Cardiac muscle cell (in vitro differentiated cells and primary cell): ENCODE measurements at regions not wholly inside any gene's neighbourhood (a gene's known extent, or its start where the extent isn't known, plus 50 kb on each side); places are given as distances from the start of the nearest gene placed in this dataset.

ENCODE experiments used
- DNase-seq, 2 donors: peaks; one replicate each; pipeline versions ENCODE4 v3.0.0 to v3.0.0-alpha.2; 2010 to 2017; ENCODE audit warnings: low read depth in 1 of 2, low spot score in 1 of 2
- H3K27ac ChIP-seq: fragments of 200-600 bp; sonication (generic); 2 replicates; pipeline ENCODE4 v1.5.1; 2016
- H3K27me3 ChIP-seq: fragments of 200-600 bp; sonication (generic); 2 replicates; pipeline ENCODE4 v1.6.0; 2016; ENCODE audit warnings: control low read depth
- H3K36me3 ChIP-seq: fragments of 200-600 bp; sonication (generic); 2 replicates; pipeline ENCODE4 v1.5.1; 2016; ENCODE audit warnings: control low read depth
- H3K4me1 ChIP-seq: fragments of 200-600 bp; sonication (generic); 2 replicates; pipeline ENCODE4 v1.8.1; 2017; ENCODE audit warnings: low read depth, mild to moderate bottlenecking, mixed run types
- H3K4me3 ChIP-seq: fragments of 200-600 bp; sonication (generic); 2 replicates; pipeline ENCODE4 v1.5.1; 2016; ENCODE audit warnings: mild to moderate bottlenecking
- H3K9me3 ChIP-seq: fragments of 200-600 bp; sonication (generic); 2 replicates; pipeline ENCODE4 v1.5.1; 2017; ENCODE audit warnings: low read depth, mild to moderate bottlenecking, control low read depth
- TF ChIP-seq, protein P1 (sequence below): IDR thresholded peaks from 2 replicates; pipeline ENCODE4 v1.5.1; 2012; ENCODE audit warnings: low read depth, mild to moderate bottlenecking, low read length

DNA sequence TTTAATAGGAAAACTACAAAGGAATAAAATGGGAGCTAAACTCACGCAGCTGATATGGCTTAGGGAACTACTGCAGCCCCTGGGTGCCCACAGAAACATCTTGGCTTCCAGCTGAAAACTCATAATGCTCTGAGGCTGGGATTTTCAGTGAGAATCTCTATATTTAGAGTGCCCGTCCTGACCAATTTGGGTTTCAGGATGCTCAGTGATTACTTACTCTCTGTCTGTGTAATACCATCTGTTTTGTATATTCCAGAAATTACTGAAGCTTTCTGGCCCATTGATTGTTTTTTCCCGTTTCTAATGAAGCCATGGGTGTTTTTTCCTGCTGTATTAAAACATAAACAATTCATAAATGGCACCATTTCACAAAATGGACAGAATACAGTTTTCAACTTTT lies 50.6 kb upstream of the ZNF385D start:
- Histone ChIP-seq H3K27ac (no peak overlapping the region), H3K36me3 (no peaks in the 10 kb centered on the region), H3K4me1 (no peaks in the 10 kb centered on the region), H3K27me3 (no peaks in the 10 kb centered on the region), H3K4me3 (no peak overlapping the region), H3K9me3 (no peaks in the 10 kb centered on the region)
- DNase-seq, result no peak
- TF ChIP-seq, protein P1, sequence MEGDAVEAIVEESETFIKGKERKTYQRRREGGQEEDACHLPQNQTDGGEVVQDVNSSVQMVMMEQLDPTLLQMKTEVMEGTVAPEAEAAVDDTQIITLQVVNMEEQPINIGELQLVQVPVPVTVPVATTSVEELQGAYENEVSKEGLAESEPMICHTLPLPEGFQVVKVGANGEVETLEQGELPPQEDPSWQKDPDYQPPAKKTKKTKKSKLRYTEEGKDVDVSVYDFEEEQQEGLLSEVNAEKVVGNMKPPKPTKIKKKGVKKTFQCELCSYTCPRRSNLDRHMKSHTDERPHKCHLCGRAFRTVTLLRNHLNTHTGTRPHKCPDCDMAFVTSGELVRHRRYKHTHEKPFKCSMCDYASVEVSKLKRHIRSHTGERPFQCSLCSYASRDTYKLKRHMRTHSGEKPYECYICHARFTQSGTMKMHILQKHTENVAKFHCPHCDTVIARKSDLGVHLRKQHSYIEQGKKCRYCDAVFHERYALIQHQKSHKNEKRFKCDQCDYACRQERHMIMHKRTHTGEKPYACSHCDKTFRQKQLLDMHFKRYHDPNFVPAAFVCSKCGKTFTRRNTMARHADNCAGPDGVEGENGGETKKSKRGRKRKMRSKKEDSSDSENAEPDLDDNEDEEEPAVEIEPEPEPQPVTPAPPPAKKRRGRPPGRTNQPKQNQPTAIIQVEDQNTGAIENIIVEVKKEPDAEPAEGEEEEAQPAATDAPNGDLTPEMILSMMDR, result no peak

DNA sequence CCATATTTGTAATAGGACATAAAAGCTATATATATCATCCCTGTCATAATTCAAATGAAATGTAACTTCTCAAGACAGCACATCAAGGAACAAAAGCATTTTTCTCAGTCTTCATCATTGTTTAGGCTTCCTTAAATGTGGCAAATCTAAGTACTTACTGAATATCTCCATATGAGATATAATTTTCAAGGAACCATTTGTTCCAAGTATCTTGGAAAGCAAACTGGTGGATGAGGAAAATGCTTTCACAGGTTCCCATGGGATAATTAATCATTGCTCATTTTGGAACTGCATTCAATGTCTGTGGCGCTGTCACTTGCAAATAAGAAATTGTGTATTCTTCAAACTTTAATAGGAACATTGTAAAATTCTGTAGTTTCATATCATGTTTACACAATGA lies 52.6 kb upstream of the ZNF385D start:
- Histone ChIP-seq H3K4me3 (no peak overlapping the region), H3K36me3 (no peaks in the 10 kb centered on the region), H3K4me1 (no peaks in the 10 kb centered on the region), H3K9me3 (no peaks in the 10 kb centered on the region), H3K27ac (no peak overlapping the region), H3K27me3 (no peaks in the 10 kb centered on the region)
- DNase-seq, result no peak
- TF ChIP-seq, protein P1, result no peak

DNA sequence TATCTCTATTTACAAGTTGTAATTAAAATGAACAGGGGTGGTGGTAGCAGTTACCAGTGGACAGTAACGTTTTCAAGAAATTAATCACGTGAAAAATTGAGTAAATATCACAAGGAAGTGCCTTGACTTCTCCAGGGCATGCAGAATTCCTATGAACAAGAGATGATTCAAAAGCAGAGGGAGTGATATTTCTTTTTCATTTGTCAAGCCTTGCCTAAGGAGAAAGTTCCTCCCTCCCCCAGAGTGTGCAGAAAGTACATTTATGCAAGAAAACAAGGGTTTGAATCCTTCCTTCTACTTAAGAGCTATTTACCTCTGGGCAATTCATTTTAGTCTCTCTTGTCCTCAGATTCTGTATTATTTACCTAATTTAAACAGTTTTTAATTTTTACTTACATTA lies 53.3 kb upstream of the ZNF385D start:
- Histone ChIP-seq H3K36me3 (no peaks in the 10 kb centered on the region), H3K27me3 (no peaks in the 10 kb centered on the region), H3K27ac (no peak overlapping the region), H3K4me1 (no peaks in the 10 kb centered on the region), H3K4me3 (no peak overlapping the region), H3K9me3 (no peaks in the 10 kb centered on the region)
- TF ChIP-seq, protein P1, result no peak
- no peak for DNase-seq

DNA sequence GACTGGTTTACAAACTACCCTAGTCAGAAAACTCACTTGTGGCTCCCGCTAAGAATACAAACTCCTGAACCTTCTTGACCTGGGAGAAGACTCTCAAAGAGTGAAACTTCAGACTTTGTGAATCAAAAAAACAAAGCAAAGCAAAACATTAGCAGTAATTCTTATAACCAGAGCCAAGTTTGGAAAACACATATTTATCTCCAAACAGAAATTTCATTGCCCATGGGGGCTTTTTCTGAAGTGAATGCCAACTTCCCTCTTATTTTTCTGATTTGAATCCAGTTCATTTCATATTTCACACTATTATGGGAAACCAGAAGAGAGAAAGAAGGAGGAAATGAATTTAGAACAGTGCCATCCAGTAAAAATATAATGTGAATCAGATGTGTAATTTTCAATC lies 55.7 kb upstream of the ZNF385D start:
- H3K36me3 ChIP-seq, result no peaks in the 10 kb centered on the region
- no peak for DNase-seq
- TF ChIP-seq, protein P1, result no peak

DNA sequence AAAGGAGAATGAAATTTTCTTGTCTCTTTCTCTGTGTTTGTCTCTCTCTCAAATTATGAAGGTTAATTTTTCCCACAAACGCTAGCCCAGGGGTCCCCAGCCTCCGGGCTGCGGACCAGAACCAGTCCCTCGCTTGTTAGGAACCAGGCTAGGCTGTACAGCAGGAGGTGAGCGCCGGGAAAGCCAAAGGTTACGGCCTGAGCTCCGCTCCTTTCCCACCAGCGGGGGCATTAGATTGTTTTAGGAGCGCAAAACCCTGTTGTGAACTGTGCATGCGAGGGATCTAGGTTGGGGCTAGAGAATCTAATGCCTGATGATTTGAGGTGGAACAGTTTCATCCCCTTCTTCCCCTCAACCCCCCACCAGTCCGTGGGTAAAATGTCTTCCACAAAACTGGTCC lies 74.7 kb upstream of the ZNF385D start:
- H3K27ac ChIP-seq, result no peak overlapping the region
- H3K4me1 ChIP-seq, result no peaks in the 10 kb centered on the region
- no peaks in the 10 kb centered on the region for H3K36me3 ChIP-seq
- H3K27me3 ChIP-seq, result no peaks in the 10 kb centered on the region
- no peak overlapping the region for H3K4me3 ChIP-seq
- TF ChIP-seq, protein P1, result no peak
- DNase-seq, result no peak
- H3K9me3 ChIP-seq, result no peaks in the 10 kb centered on the region

More for the DNA sequence above, 55.7 kb upstream of the ZNF385D start:
- Histone ChIP-seq H3K27me3 (no peaks in the 10 kb centered on the region), H3K9me3 (no peaks in the 10 kb centered on the region), H3K4me1 (no peaks in the 10 kb centered on the region), H3K27ac (no peak overlapping the region), H3K4me3 (no peak overlapping the region)

DNA sequence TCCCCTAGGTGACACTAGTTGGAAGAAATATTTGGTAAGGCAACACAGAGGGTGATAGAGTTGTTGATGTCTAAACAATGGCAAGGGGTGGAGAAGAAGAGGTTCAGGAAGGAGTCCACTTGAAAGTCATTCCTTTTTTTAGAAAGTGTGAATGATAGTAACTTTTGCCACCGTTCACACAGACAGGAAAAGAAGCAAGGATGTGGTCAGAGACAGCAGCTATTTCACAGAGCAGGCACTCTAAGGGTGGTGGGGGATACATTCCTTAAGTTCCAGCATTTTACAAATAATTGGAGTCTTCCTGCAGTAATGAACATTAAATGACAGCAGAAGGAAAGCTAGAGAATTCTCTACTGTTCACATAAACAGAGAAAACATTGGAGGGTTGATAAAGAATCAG lies 75.4 kb upstream of the ZNF385D start:
- no peak overlapping the region for H3K27ac ChIP-seq
- peak in 1 of 2 donors; percentile 3 for DNase-seq
- H3K27me3 ChIP-seq, result no peaks in the 10 kb centered on the region
- no peaks in the 10 kb centered on the region for H3K9me3 ChIP-seq
- H3K36me3 ChIP-seq, result no peaks in the 10 kb centered on the region
- TF ChIP-seq, protein P1, result no peak
- no peak overlapping the region for H3K4me3 ChIP-seq
- no peaks in the 10 kb centered on the region for H3K4me1 ChIP-seq
